Hepatocyte (in vitro differentiated cells): ENCODE measurements at regions not wholly inside any gene's neighbourhood (a gene's known extent, or its start where the extent isn't known, plus 50 kb on each side); places are given as distances from the start of the nearest gene placed in this dataset.

Source experiments
- DNase-seq: peaks from one replicate; pipeline ENCODE4 v3.0.0-alpha.2; 2016; ENCODE audit warnings: low spot score
- H2AFZ ChIP-seq: fragments of 200-600 bp; sonication (generic); 2 replicates; pipeline ENCODE4 v1.6.0; 2016; ENCODE audit warnings: antibody characterized with exemption, mild to moderate bottlenecking
- H3K27ac ChIP-seq: fragments of 200-600 bp; sonication (generic); 2 replicates; pipeline ENCODE4 v1.5.1; 2016; ENCODE audit warnings: mild to moderate bottlenecking
- H3K27me3 ChIP-seq: fragments of 200-600 bp; sonication (generic); 2 replicates; pipeline ENCODE4 v1.6.1; 2016
- H3K36me3 ChIP-seq: fragments of 200-600 bp; sonication (generic); replicated peaks from 2 replicates; pipeline ENCODE4 v1.5.1; 2016; ENCODE audit warnings: low read depth; ENCODE audit not compliant: insufficient read depth
- H3K4me1 ChIP-seq: fragments of 200-600 bp; sonication (generic); 2 replicates; pipeline ENCODE4 v1.5.1; 2016; ENCODE audit warnings: mild to moderate bottlenecking, moderate library complexity; ENCODE audit not compliant: insufficient read depth
- H3K4me2 ChIP-seq: fragments of 200-600 bp; sonication (generic); 2 replicates; pipeline ENCODE4 v1.6.0; 2016
- H3K4me3 ChIP-seq: fragments of 200-600 bp; sonication (generic); 2 replicates; pipeline ENCODE4 v1.5.1; 2016; ENCODE audit warnings: mild to moderate bottlenecking
- H3K79me2 ChIP-seq: fragments of 200-600 bp; sonication (generic); 2 replicates; pipeline ENCODE4 v1.6.0; 2017; ENCODE audit warnings: mild to moderate bottlenecking
- H3K9me2 ChIP-seq: fragments of 200-600 bp; sonication (generic); replicated peaks from 2 replicates; pipeline ENCODE4 v1.6.0; 2017; ENCODE audit warnings: mild to moderate bottlenecking; ENCODE audit not compliant: insufficient read depth
- H3K9me3 ChIP-seq: fragments of 200-600 bp; sonication (generic); 2 replicates; pipeline ENCODE4 v1.5.1; 2016; ENCODE audit warnings: low read depth, mild to moderate bottlenecking
- H4K20me1 ChIP-seq: fragments of 200-600 bp; sonication (generic); 2 replicates; pipeline ENCODE4 v1.6.0; 2016; ENCODE audit warnings: mild to moderate bottlenecking; ENCODE audit not compliant: insufficient read depth, poor library complexity, severe bottlenecking
- CTCF ChIP-seq: fragments of 200-600 bp; sonication (generic); IDR thresholded peaks from 2 replicates; pipeline ENCODE4 v1.5.1; 2016; ENCODE audit warnings: antibody characterized with exemption, mild to moderate bottlenecking; ENCODE audit not compliant: poor library complexity
- EZH2 ChIP-seq: fragments of 200-600 bp; sonication (generic); IDR thresholded peaks from 2 replicates; pipeline ENCODE4 v1.6.1; 2016; ENCODE audit warnings: antibody characterized with exemption, mild to moderate bottlenecking, borderline replicate concordance
- EZH2phosphoT487 ChIP-seq: fragments of 200-600 bp; sonication (generic); IDR thresholded peaks from one replicate; pipeline ENCODE4 v1.6.1; 2018; ENCODE audit warnings: antibody characterized with exemption, mild to moderate bottlenecking, low read depth, moderate library complexity; ENCODE audit not compliant: unreplicated experiment, severe bottlenecking
- whole genome bisulfite sequencing: methylation state at CpG from one replicate; pipeline ENCODE4 v1.1.6; 2016; ENCODE audit warnings: low lambda C conversion rate; ENCODE audit errors: missing lambda C conversion rate; 5-methylcytosine and 5-hydroxymethylcytosine counted together

GRCh38 chrX:137848266-137848905, 282.5 kb downstream of the ZIC3 start:
- Histone ChIP-seq H3K36me3 (no peaks in the 10 kb centered on the region), H3K9me2 (no peaks in the 10 kb centered on the region), H3K79me2 (no peaks in the 10 kb centered on the region), H3K27ac (no peak overlapping the region), H3K4me3 (no peak overlapping the region), H3K27me3 (no peaks in the 10 kb centered on the region), H4K20me1 (no peaks in the 10 kb centered on the region), H3K9me3 (no peaks in the 10 kb centered on the region), H3K4me1 (no peaks in the 10 kb centered on the region), H2AFZ (no peak overlapping the region), H3K4me2 (no peak overlapping the region)
- WGBS: 61% methylated on average over 11 of the region's 11 CpGs
- TF ChIP-seq CTCF: no peak
- TF ChIP-seq EZH2: no peak
- TF ChIP-seq EZH2phosphoT487: no peak
- no peak for DNase-seq

- no peaks in the 10 kb centered on the region for H3K36me3 ChIP-seq
- no peak overlapping the region for H3K4me2 ChIP-seq
- no peaks in the 10 kb centered on the region for H3K4me1 ChIP-seq
- no peaks in the 10 kb centered on the region for H3K79me2 ChIP-seq
- no peak overlapping the region for H3K4me3 ChIP-seq
- H3K9me2 ChIP-seq: no peaks in the 10 kb centered on the region
- no peaks in the 10 kb centered on the region for H4K20me1 ChIP-seq
- TF ChIP-seq EZH2: no peak
- no peak for TF ChIP-seq EZH2phosphoT487
- TF ChIP-seq CTCF: no peak
- no peak overlapping the region for H2AFZ ChIP-seq
- H3K9me3 ChIP-seq: no peaks in the 10 kb centered on the region
- H3K27ac ChIP-seq: no peak overlapping the region
- no peak for DNase-seq
- no peaks in the 10 kb centered on the region for H3K27me3 ChIP-seq
- WGBS: 73% methylated on average over 2 of the region's 2 CpGs
Observed at GRCh38 chrX:137852502-137852901, 286.6 kb downstream of the ZIC3 start.

GRCh38 chrX:137855490-137855889, 289.6 kb downstream of the ZIC3 start:
- no peaks in the 10 kb centered on the region for H4K20me1 ChIP-seq
- H3K4me3 ChIP-seq: no peak overlapping the region
- no peak overlapping the region for H2AFZ ChIP-seq
- H3K79me2 ChIP-seq: no peaks in the 10 kb centered on the region
- TF ChIP-seq EZH2 (no peak), CTCF (no peak), EZH2phosphoT487 (no peak)
- no peaks in the 10 kb centered on the region for H3K9me2 ChIP-seq
- 62% methylated on average over 2 of the region's 2 CpGs for WGBS
- H3K9me3 ChIP-seq: no peaks in the 10 kb centered on the region
- H3K27ac ChIP-seq: no peak overlapping the region
- H3K36me3 ChIP-seq: no peaks in the 10 kb centered on the region
- no peak overlapping the region for H3K4me2 ChIP-seq
- DNase-seq: no peak
- no peaks in the 10 kb centered on the region for H3K4me1 ChIP-seq
- H3K27me3 ChIP-seq: no peaks in the 10 kb centered on the region

- no peak overlapping the region for H3K4me2 ChIP-seq
- no peaks in the 10 kb centered on the region for H3K4me1 ChIP-seq
- no peak for DNase-seq
- no peak for TF ChIP-seq CTCF
- no peak for TF ChIP-seq EZH2
- no peak for TF ChIP-seq EZH2phosphoT487
- H3K9me3 ChIP-seq: no peaks in the 10 kb centered on the region
- H2AFZ ChIP-seq: no peak overlapping the region
- no peaks in the 10 kb centered on the region for H3K27me3 ChIP-seq
- no peaks in the 10 kb centered on the region for H3K79me2 ChIP-seq
- no peaks in the 10 kb centered on the region for H3K36me3 ChIP-seq
- no peak overlapping the region for H3K4me3 ChIP-seq
- no peaks in the 10 kb centered on the region for H4K20me1 ChIP-seq
- H3K27ac ChIP-seq: no peak overlapping the region
- 77% methylated on average over 3 of the region's 3 CpGs for WGBS
- no peaks in the 10 kb centered on the region for H3K9me2 ChIP-seq
Observed at GRCh38 chrX:137858106-137858505, 292.2 kb downstream of the ZIC3 start.
